ENCODE measurements at regions not wholly inside any gene's neighbourhood (a gene's known extent, or its start where the extent isn't known, plus 50 kb on each side); places are given as distances from the start of the nearest gene placed in this dataset.

DNA sequence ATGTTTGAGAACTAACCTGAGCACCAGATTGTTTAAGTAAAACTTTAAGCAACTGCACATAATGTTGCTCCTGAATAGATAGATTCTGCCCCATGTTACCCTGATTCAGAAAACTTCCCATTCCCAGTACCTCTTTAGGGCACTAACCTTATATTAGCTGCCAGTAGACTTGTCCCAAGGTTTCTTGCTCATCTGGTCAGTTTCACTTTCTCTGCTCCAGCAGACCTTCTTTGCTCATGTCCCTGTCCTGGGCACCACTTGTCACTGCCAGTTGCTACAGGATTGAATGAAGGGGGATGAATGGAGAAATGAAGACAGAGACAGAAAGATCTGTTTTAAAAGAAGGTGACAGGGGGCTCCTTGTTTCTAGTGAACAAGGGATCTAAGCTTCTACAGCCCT is 65.2 kb upstream of the UGT2B10 start:
- DNase-seq (ENCODE audit: low spot score): no peak
- Histone ChIP-seq H3K4me2 (no peak overlapping the region), H3K79me2 (ENCODE audit: low read depth) (no peaks in the 10 kb centered on the region), H3K36me3 (no peaks in the 10 kb centered on the region), H3K27ac (no peak overlapping the region), H4K20me1 (ENCODE audit: low read depth) (no peaks in the 10 kb centered on the region), H3K9me3 (ENCODE audit: low read depth) (no peaks in the 10 kb centered on the region), H3F3A (ENCODE audit: low read depth) (no peaks in the 10 kb centered on the region), H3K4me3 (no peak overlapping the region), H3K27me3 (no peaks in the 10 kb centered on the region), H2AFZ (replicated peaks) (no peak overlapping the region), H3K9ac (no peak overlapping the region), H3K4me1 (no peaks in the 10 kb centered on the region)
- TF ChIP-seq EZH2 (IDR thresholded peaks at IDR 0.05) (no peak), EZH2phosphoT487 (IDR thresholded peaks at IDR 0.05) (no peak)
- TF ChIP-seq, protein P1, sequence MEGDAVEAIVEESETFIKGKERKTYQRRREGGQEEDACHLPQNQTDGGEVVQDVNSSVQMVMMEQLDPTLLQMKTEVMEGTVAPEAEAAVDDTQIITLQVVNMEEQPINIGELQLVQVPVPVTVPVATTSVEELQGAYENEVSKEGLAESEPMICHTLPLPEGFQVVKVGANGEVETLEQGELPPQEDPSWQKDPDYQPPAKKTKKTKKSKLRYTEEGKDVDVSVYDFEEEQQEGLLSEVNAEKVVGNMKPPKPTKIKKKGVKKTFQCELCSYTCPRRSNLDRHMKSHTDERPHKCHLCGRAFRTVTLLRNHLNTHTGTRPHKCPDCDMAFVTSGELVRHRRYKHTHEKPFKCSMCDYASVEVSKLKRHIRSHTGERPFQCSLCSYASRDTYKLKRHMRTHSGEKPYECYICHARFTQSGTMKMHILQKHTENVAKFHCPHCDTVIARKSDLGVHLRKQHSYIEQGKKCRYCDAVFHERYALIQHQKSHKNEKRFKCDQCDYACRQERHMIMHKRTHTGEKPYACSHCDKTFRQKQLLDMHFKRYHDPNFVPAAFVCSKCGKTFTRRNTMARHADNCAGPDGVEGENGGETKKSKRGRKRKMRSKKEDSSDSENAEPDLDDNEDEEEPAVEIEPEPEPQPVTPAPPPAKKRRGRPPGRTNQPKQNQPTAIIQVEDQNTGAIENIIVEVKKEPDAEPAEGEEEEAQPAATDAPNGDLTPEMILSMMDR (IDR thresholded peaks at IDR 0.05): no peak
- H3K36me3 Mint-ChIP-seq: no peaks in the 10 kb centered on the region
- H3K27me3 Mint-ChIP-seq (ENCODE audit: insufficient read depth, low read depth): peaks cover 4% of the 10 kb centered on the region
- peaks cover 3% of the 10 kb centered on the region for H3K4me1 Mint-ChIP-seq
- H3K27ac Mint-ChIP-seq: no peak overlapping the region
- H3K4me3 Mint-ChIP-seq: no peak overlapping the region
- H3K9me3 Mint-ChIP-seq: peaks cover 4% of the 10 kb centered on the region

- Histone ChIP-seq H3K79me2 (ENCODE audit: low read depth) (no peaks in the 10 kb centered on the region), H3K9ac (no peak overlapping the region), H3K27me3 (no peaks in the 10 kb centered on the region), H3K4me2 (no peak overlapping the region), H2AFZ (replicated peaks) (no peak overlapping the region), H3K4me1 (no peaks in the 10 kb centered on the region), H3K27ac (no peak overlapping the region), H3K9me3 (ENCODE audit: low read depth) (no peaks in the 10 kb centered on the region), H3F3A (ENCODE audit: low read depth) (no peaks in the 10 kb centered on the region), H3K36me3 (no peaks in the 10 kb centered on the region), H4K20me1 (ENCODE audit: low read depth) (no peaks in the 10 kb centered on the region), H3K4me3 (no peak overlapping the region)
- TF ChIP-seq EZH2phosphoT487 (IDR thresholded peaks at IDR 0.05): no peak
- TF ChIP-seq EZH2 (IDR thresholded peaks at IDR 0.05): no peak
- TF ChIP-seq, protein P1 (IDR thresholded peaks at IDR 0.05): no peak
- H3K4me1 Mint-ChIP-seq: peaks cover 3% of the 10 kb centered on the region
- no peak overlapping the region for H3K27ac Mint-ChIP-seq
- H3K36me3 Mint-ChIP-seq: no peaks in the 10 kb centered on the region
- H3K27me3 Mint-ChIP-seq (ENCODE audit: insufficient read depth, low read depth): peaks cover 4% of the 10 kb centered on the region
- no peak for DNase-seq (ENCODE audit: low spot score)
- H3K4me3 Mint-ChIP-seq: no peak overlapping the region
- peaks cover 4% of the 10 kb centered on the region for H3K9me3 Mint-ChIP-seq
These were observed 64.7 kb upstream of the UGT2B10 start for GRCh38 chr4:68751138-68751537.

DNA sequence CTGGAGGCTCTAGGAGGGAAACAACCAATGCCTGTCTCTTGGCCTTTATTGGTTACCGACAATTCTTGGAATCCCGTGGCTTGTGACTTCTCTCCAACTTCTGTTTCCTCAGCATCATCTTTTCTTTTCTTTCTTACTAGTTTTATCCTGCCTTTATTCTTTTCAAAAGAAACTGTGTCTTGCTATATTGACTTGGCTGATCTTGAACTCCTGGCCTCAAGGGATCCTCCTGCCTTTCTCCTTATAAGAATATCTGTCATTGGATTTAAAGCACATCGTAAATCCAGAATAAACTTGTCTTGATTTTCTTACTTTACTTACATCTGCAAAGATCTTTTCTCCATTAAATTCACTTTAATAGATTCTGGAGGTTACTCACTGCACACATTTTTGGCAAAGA is 49.9 kb upstream of the UGT2B10 start:
- Histone ChIP-seq H3K9me3 (ENCODE audit: low read depth) (no peaks in the 10 kb centered on the region), H3K4me1 (no peaks in the 10 kb centered on the region), H4K20me1 (ENCODE audit: low read depth) (no peaks in the 10 kb centered on the region), H3K79me2 (ENCODE audit: low read depth) (no peaks in the 10 kb centered on the region), H3K4me2 (no peak overlapping the region), H3K9ac (no peak overlapping the region), H3K36me3 (no peaks in the 10 kb centered on the region), H3K27me3 (no peaks in the 10 kb centered on the region), H3K27ac (no peak overlapping the region), H3F3A (ENCODE audit: low read depth) (no peaks in the 10 kb centered on the region), H3K4me3 (no peak overlapping the region), H2AFZ (replicated peaks) (no peak overlapping the region)
- H3K4me1 Mint-ChIP-seq: no peaks in the 10 kb centered on the region
- H3K36me3 Mint-ChIP-seq: no peaks in the 10 kb centered on the region
- no peaks in the 10 kb centered on the region for H3K9me3 Mint-ChIP-seq
- no peak for DNase-seq (ENCODE audit: low spot score)
- H3K27ac Mint-ChIP-seq: no peak overlapping the region
- no peak overlapping the region for H3K4me3 Mint-ChIP-seq
- peaks cover 2% of the 10 kb centered on the region for H3K27me3 Mint-ChIP-seq (ENCODE audit: insufficient read depth, low read depth)
- TF ChIP-seq EZH2phosphoT487 (IDR thresholded peaks at IDR 0.05) (no peak), EZH2 (IDR thresholded peaks at IDR 0.05) (no peak)
- TF ChIP-seq, protein P1 (IDR thresholded peaks at IDR 0.05): no peak
